Hepatocyte (in vitro differentiated cells): ENCODE measurements at regions not wholly inside any gene's neighbourhood (a gene's known extent, or its start where the extent isn't known, plus 50 kb on each side); places are given as distances from the start of the nearest gene placed in this dataset.

Source experiments
- CTCF ChIP-seq: fragments of 200-600 bp; sonication (generic); IDR thresholded peaks from 2 replicates; pipeline ENCODE4 v1.5.1; 2016; ENCODE audit warnings: antibody characterized with exemption, mild to moderate bottlenecking; ENCODE audit not compliant: poor library complexity
- EZH2 ChIP-seq: fragments of 200-600 bp; sonication (generic); IDR thresholded peaks from 2 replicates; pipeline ENCODE4 v1.6.1; 2016; ENCODE audit warnings: antibody characterized with exemption, mild to moderate bottlenecking, borderline replicate concordance

GRCh38 chr4:157818946-157819692, 353.7 kb downstream of the GASK1B start:
- TF ChIP-seq CTCF: no peak
- TF ChIP-seq EZH2: no peak
